Astrocyte (in vitro differentiated cells and primary cell): ENCODE measurements at regions not wholly inside any gene's neighbourhood (a gene's known extent, or its start where the extent isn't known, plus 50 kb on each side); places are given as distances from the start of the nearest gene placed in this dataset.

Experiments used
- DNase-seq: peaks from one replicate; pipeline ENCODE4 v3.0.0-alpha.2; 2010; ENCODE audit warnings: low read depth
- FAIRE-seq: peaks from 2 replicates; lab custom pipeline; 2011; peaks lifted over from hg19 to GRCh38; lab: Jason Lieb, UNC
- H2AFZ ChIP-seq: 2 replicates; pipeline ENCODE4 v1.6.0; 2012; ENCODE audit warnings: low read depth, low read length, inconsistent platforms
- H3K27ac ChIP-seq: 2 replicates; pipeline ENCODE4 v1.5.1; 2011; ENCODE audit warnings: low read depth, low read length, inconsistent platforms
- H3K27me3 ChIP-seq: 2 replicates; pipeline ENCODE4 v1.6.0; 2011; ENCODE audit warnings: low read length, inconsistent platforms; ENCODE audit not compliant: insufficient read depth
- H3K36me3 ChIP-seq: 2 replicates; pipeline ENCODE4 v1.5.1; 2011; ENCODE audit warnings: low read length, inconsistent platforms; ENCODE audit not compliant: insufficient read depth
- H3K4me1 ChIP-seq: 2 replicates; pipeline ENCODE4 v1.5.1; 2011; ENCODE audit warnings: low read length, inconsistent platforms; ENCODE audit not compliant: insufficient read depth
- H3K4me2 ChIP-seq: 2 replicates; pipeline ENCODE4 v1.6.0; 2012; ENCODE audit warnings: low read length, inconsistent platforms
- H3K4me3 ChIP-seq: 2 replicates; pipeline ENCODE4 v1.5.1; 2011; ENCODE audit warnings: low read depth, mild to moderate bottlenecking, low read length, inconsistent platforms; ENCODE audit not compliant: insufficient read depth
- H3K79me2 ChIP-seq: 2 replicates; pipeline ENCODE4 v1.6.0; 2012; ENCODE audit warnings: mild to moderate bottlenecking, low read length, inconsistent platforms; ENCODE audit not compliant: insufficient read depth
- H3K9ac ChIP-seq: 2 replicates; pipeline ENCODE4 v1.6.0; 2012; ENCODE audit warnings: mild to moderate bottlenecking, low read length, inconsistent platforms
- H3K9me3 ChIP-seq: 2 replicates; pipeline ENCODE4 v1.5.1; 2012; ENCODE audit warnings: low read depth, mild to moderate bottlenecking, low read length, inconsistent platforms; ENCODE audit not compliant: insufficient read depth
- H4K20me1 ChIP-seq: 2 replicates; pipeline ENCODE4 v1.6.0; 2012; ENCODE audit warnings: low read length, inconsistent platforms; ENCODE audit not compliant: insufficient read depth
- H3K27ac Mint-ChIP-seq: one replicate; pipeline ENCODE4 v1.8.0; 2021; ENCODE audit warnings: mild to moderate bottlenecking, mixed read lengths; ENCODE audit not compliant: unreplicated experiment
- H3K27me3 Mint-ChIP-seq: one replicate; pipeline ENCODE4 v1.8.0; 2021; ENCODE audit warnings: low read depth, mixed read lengths; ENCODE audit not compliant: unreplicated experiment
- H3K36me3 Mint-ChIP-seq: one replicate; pipeline ENCODE4 v1.8.0; 2021; ENCODE audit warnings: low read depth, mixed read lengths; ENCODE audit not compliant: unreplicated experiment
- H3K4me1 Mint-ChIP-seq: one replicate; pipeline ENCODE4 v1.8.0; 2021; ENCODE audit warnings: low read depth, mixed read lengths; ENCODE audit not compliant: unreplicated experiment
- H3K4me3 Mint-ChIP-seq: one replicate; pipeline ENCODE4 v1.8.0; 2021; ENCODE audit warnings: mild to moderate bottlenecking, moderate library complexity, mixed read lengths; ENCODE audit not compliant: unreplicated experiment
- H3K9me3 Mint-ChIP-seq: one replicate; pipeline ENCODE4 v1.8.0; 2021; ENCODE audit warnings: mild to moderate bottlenecking, mixed read lengths; ENCODE audit not compliant: unreplicated experiment
- CTCF ChIP-seq: IDR thresholded peaks from 2 replicates; pipeline ENCODE4 v1.5.1; 2011; ENCODE audit warnings: low read depth, mild to moderate bottlenecking, inconsistent platforms, low read length, moderate library complexity; ENCODE audit not compliant: insufficient read depth
- EZH2 ChIP-seq: IDR thresholded peaks from 2 replicates; pipeline ENCODE4 v1.6.1; 2012; ENCODE audit warnings: mild to moderate bottlenecking, low read length, inconsistent platforms; ENCODE audit not compliant: insufficient read depth

DNA sequence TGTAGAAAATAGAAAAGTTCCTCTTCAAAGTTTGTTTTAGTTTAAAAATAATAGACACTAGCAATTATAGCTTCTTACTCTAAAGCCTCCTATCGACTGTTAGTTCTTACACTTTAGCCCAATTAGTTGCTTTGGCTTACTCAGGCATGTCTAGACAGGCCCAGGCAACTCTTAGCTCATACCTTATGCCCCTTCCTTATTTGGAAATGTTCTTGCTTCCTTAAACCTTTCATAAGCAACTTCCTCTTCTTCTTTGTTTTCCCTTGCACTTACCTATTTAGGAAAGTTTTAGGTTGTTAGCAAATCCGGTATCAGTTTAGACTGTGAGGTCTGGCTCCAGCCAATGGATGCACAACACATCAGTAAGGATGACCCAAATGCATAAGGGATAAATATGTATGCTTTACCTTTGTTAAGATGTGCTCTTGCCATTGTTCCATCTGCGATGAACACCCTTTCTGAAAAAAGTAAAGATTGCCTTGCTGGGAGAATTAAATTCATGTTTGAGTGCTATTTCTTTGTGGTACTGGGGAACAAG lies 1277.5 kb upstream of the CNTN5 start:
- H3K4me1 Mint-ChIP-seq, result peaks cover 21% of the 10 kb centered on the region
- H3K9me3 ChIP-seq, result peaks cover 4% of the 10 kb centered on the region
- H3K4me3 Mint-ChIP-seq, result no peak overlapping the region
- H3K9ac ChIP-seq, result no peak overlapping the region
- no peaks in the 10 kb centered on the region for H3K27me3 ChIP-seq
- peaks cover 19% of the 10 kb centered on the region for H3K4me1 ChIP-seq
- peaks cover 2% of the 10 kb centered on the region for H3K36me3 Mint-ChIP-seq
- H3K9me3 Mint-ChIP-seq, result peaks cover 25% of the 10 kb centered on the region
- FAIRE-seq (no peak), DNase-seq (peak; percentile 45)
- no peaks in the 10 kb centered on the region for H4K20me1 ChIP-seq
- no peak overlapping the region for H3K4me3 ChIP-seq
- no peaks in the 10 kb centered on the region for H3K79me2 ChIP-seq
- H3K4me2 ChIP-seq, result no peak overlapping the region
- H3K36me3 ChIP-seq, result no peaks in the 10 kb centered on the region
- TF ChIP-seq EZH2 (no peak), CTCF (no peak)
- H3K27me3 Mint-ChIP-seq, result no peaks in the 10 kb centered on the region
- peak overlapping the region; percentile 44 for H2AFZ ChIP-seq
- H3K27ac Mint-ChIP-seq, result peak overlapping the region; percentile 100
- H3K27ac ChIP-seq, result peak overlapping the region; percentile 23

DNA sequence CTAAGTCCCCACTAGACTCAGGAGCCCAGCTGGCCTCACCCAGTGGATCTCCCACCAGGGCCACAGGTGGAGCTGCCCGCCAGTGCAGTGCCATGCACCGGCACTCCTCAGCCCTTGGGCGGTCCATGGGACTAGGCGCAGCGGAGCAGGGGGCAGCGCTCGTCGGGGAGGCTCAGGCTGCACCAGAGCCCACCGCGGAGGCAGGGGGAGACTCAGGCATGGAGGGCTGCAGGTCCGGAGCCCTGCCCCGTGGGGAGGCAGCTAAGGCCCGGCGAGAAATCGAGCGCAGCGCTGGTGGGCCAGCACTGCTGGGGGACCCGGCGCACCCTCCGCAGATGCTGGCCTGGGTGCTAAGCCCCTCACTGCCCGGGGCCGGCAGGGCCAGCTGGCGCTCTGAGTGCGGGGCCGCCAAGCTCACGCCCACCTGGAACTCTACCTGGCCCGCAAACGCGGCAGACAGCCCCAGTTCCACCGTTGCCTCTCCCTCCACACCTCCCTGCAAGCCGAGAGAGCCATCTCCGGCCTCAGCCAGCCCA lies 1275.2 kb upstream of the CNTN5 start:
- no peaks in the 10 kb centered on the region for H3K27me3 Mint-ChIP-seq
- H3K9me3 ChIP-seq, result peaks cover 4% of the 10 kb centered on the region
- H3K36me3 ChIP-seq, result no peaks in the 10 kb centered on the region
- H3K9ac ChIP-seq, result no peak overlapping the region
- H3K4me1 Mint-ChIP-seq, result peaks cover 16% of the 10 kb centered on the region
- no peak overlapping the region for H2AFZ ChIP-seq
- H3K36me3 Mint-ChIP-seq, result peaks cover 2% of the 10 kb centered on the region
- no peaks in the 10 kb centered on the region for H3K27me3 ChIP-seq
- H3K27ac ChIP-seq, result no peak overlapping the region
- H3K4me2 ChIP-seq, result no peak overlapping the region
- H4K20me1 ChIP-seq, result no peaks in the 10 kb centered on the region
- TF ChIP-seq CTCF (no peak), EZH2 (no peak)
- FAIRE-seq, result no peak
- no peak overlapping the region for H3K4me3 ChIP-seq
- no peak for DNase-seq
- H3K9me3 Mint-ChIP-seq, result peaks cover 22% of the 10 kb centered on the region
- no peaks in the 10 kb centered on the region for H3K79me2 ChIP-seq
- peaks cover 3% of the 10 kb centered on the region for H3K4me1 ChIP-seq
- H3K27ac Mint-ChIP-seq, result no peak overlapping the region
- no peak overlapping the region for H3K4me3 Mint-ChIP-seq

GRCh38 chr11:97746818-97747217 lies 1273.9 kb upstream of the CNTN5 start:
- Histone ChIP-seq H3K36me3 (no peaks in the 10 kb centered on the region), H3K9me3 (peaks cover 4% of the 10 kb centered on the region), H4K20me1 (no peaks in the 10 kb centered on the region), H3K4me2 (no peak overlapping the region), H3K27ac (no peak overlapping the region), H3K27me3 (no peaks in the 10 kb centered on the region), H3K9ac (no peak overlapping the region), H3K79me2 (no peaks in the 10 kb centered on the region), H3K4me3 (no peak overlapping the region), H3K4me1 (no peaks in the 10 kb centered on the region), H2AFZ (no peak overlapping the region)
- Mint-ChIP-seq H3K4me1 (peaks cover 15% of the 10 kb centered on the region), H3K4me3 (no peak overlapping the region), H3K9me3 (peaks cover 22% of the 10 kb centered on the region), H3K27me3 (no peaks in the 10 kb centered on the region), H3K27ac (no peak overlapping the region), H3K36me3 (peaks cover 2% of the 10 kb centered on the region)
- FAIRE-seq, result no peak
- DNase-seq, result no peak
- no peak for TF ChIP-seq EZH2
- TF ChIP-seq CTCF, result no peak
